NCI-H345 treated with DMSO at 0.1 percent for 48 hours (cell line): ENCODE measurements at regions not wholly inside any gene's neighbourhood (a gene's known extent, or its start where the extent isn't known, plus 50 kb on each side); places are given as distances from the start of the nearest gene placed in this dataset.

Source experiments
- DNase-seq: peaks from one replicate; lab custom pipeline; 2025; ENCODE audit not compliant: unreplicated experiment; lab: John Stamatoyannopoulos, UW

DNA sequence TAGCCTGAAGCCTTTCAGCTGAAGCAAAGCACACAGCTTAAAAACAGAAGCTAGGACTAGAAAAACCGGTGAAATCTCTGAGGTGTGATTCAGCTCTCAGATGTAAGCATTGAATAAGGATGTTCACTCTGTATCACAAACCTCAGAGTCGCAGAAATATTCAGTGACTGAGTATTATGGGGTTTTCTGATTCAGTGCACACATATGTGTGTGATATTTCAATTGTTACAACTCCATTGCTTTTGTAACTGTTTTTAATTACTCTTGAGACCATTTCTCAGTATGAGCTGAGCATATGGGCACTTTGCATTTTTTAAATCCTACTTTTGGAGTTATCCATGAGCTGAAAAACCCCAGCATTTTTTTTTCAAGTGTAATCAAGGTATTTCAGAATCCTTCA lies 868.8 kb downstream of the NTRK3 start:
- no peak for DNase-seq

DNA sequence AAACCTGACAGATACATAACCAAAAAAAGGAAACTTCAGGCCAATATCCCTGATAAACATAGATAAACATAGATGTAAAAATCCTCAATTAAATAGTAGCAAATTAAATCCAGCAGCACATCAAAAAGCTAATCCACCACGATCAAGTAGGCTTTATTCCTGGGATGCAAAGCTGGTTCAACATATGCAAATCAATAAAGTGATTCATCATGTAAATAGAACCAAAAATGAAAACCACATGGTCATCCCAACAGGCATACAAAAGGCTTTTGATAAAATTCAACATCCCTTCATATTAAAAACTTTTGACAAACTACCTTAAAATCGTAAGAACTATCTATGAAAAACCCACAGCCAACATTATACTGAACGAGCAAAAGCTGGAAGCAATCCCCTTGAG lies 882.2 kb downstream of the NTRK3 start:
- no peak for DNase-seq

DNA sequence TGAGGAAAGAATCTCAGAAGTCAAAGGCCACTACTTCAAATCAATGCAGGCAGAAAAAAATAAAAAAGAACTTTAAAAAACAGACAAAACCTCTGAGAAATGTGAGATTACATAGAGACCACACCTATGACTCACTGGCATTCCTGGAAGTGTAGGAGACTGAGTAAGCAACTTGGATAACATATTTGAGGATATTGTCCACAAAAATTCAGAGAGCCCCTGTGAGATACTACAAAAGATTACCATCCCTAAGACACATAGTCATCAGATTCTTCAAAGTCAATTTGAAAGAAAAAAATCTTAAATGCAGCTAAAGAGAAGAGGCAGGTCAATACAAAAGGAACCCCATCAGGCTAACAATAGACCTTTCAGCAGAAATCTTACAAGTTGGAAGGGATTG lies 887.3 kb downstream of the NTRK3 start:
- DNase-seq = no peak

DNA sequence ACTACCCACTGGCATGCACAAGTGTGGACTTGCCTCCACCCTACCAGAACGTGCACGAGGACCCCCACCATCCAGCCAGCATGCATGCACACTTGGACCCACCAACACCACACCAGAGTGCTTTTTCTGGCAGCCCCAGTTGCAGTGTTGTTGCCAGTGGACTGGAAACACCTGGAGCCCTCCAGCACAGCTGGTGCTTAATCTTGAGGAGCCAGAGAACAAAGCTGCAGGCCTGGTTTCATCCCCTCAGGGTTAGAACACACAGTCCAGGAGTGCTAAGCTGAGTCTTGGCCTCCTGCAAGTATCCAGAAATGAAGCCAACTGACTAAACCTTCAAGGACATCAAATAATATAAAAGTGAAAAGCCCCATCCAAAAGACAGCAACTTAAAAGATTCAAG lies 888.0 kb downstream of the NTRK3 start:
- no peak for DNase-seq

- DNase-seq = no peak
Observed at GRCh38 chr15:87365186-87365585, 891.4 kb downstream of the NTRK3 start.

GRCh38 chr15:87362531-87362930 lies 894.0 kb downstream of the NTRK3 start:
- no peak for DNase-seq

DNA sequence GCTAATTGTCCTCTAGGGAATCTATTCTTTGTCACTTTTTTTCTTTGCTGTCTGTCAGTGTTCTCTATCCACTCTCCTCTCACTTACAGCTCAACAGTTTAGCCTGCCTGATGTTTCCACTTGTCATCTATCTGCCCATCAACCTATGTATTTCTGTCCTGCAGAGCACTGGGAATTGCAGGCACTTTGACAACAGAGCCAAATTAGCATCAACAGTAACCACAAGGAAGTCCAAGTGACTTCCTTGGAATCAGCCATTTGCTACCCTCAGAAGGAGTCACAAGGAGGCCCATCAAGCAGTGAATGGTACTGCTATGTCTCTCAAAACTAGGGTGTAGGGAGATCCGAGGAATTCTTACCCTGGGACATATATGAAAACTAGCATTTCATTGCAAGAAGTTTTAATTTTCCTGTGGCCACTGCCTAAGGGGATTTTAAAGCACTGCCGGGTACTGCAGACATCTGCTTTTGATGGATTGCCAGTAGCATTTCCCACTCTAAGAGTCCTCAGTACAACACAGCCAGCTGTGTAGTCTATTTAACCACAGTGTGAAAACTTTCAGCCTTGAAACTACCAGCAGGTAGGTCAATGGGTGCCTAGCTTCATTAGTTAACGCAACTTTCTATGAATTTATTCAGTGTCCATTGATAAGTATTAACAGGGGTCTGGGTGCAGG lies 898.8 kb downstream of the NTRK3 start:
- DNase-seq = no peak

DNA sequence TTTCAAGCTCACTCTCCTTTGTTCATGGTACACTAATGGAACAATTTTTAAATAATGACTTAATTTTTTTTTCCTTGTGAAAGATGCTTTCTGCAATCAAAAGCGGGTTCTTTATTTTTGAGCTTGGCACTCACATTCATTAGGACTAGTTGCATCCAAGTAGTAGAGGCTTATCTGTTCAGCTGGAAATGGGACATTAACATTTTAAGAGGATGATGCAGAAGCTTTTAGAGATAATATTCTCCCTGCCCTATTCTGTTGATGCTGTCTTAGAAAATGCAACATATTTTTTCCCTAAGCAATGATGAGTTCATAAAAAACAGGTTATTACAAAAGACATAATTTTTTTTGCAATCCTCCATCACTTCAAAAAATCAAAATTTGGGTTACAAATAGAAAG lies 900.6 kb downstream of the NTRK3 start:
- DNase-seq = no peak

DNA sequence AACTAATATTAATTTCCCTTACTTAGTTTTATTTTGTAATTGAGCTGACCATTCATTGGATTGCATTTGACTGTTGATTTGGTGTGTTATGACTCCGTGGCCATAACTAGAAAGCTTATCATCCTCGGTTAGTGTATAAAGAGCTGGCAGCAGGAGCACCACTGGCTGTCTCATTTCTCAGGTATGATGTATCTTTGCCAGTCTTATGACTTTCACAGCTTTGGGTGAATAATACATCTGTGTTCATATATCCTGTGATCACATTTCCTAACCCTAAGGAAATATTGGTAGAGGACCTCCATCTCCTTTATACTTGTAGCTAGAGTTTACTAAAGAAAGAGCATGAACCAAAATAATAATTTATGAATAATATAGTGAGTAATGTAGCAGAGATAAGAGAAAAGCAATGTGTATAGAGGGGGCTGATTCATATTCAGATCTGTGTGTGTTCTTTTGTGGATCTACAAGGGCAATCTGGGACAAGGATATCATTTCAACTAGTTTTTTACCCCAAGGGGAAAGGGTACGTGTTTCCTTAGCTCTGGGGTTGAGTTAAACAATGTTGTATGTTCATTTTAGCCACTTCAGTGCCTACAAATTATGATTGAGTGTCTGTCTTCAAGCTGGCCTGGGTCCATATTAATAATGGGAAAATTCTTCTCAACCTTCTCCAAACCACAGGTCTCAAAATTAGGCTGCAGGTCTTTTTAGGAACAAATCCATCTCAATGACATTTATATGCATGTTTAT lies 901.7 kb downstream of the NTRK3 start:
- no peak for DNase-seq

DNA sequence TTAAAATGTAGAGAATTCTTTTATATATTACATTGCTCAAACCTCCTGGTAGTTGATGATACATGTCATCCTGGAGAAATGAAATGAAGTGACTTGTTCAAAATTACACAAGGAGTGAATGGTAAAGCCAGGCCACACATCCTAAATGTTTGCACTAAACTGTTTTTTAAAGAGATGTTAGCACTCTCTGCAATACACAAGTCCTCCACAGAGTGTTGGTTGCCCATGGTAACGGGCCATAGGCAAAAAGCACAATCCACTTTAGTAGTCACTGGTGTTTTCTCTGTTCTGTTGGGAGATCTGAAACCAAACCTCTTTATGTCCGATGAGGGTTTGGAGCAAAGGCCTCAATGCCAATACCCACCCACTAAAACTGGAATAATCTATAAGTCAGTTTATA lies 907.4 kb downstream of the NTRK3 start:
- no peak for DNase-seq

DNA sequence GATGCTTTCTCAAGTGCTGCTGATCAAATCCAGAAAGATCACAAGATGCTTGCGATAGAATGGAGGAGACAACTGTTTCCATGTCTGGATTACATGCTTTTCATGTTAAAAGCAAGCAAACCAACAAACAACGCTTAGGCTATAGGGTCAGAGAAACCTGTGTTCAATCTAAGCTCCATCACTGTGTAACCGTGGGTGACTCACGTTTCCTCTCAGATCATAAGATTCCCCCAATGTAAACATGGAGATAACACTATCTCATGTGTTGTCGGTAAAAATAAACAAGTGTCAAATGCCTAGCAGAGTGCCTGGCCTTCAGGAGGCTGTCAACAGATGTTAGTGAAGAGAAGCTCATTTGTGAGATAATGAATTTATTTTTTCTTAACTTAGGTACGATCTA lies 907.8 kb downstream of the NTRK3 start:
- no peak for DNase-seq

- no peak for DNase-seq
Observed at GRCh38 chr15:87347806-87348515, 908.6 kb downstream of the NTRK3 start.

GRCh38 chr15:87345961-87346360 lies 910.6 kb downstream of the NTRK3 start:
- no peak for DNase-seq

- no peak for DNase-seq
Observed at GRCh38 chr15:87343966-87344365, 912.6 kb downstream of the NTRK3 start.

DNA sequence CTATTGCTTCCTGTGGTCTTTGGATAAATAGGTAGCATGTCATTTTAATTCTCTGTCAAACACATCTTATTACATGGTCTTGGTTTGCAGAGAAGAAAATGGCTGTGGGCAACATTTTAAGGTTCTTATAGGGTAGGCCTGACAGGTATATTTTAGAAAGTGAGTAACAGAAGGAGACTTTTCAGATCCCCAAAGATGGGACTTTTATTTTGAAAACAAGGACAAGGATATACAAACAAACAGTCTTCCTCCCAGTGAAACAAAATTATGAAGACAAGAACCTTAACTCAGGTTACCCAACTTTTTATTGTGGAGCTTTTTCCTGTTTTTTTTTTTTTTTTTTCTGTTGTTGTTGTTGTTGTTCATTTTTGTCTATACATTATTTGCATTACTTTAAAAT lies 916.2 kb downstream of the NTRK3 start:
- DNase-seq = no peak

- DNase-seq = no peak
Observed at GRCh38 chr15:87326269-87326668, 930.3 kb downstream of the NTRK3 start.

- no peak for DNase-seq
Observed at GRCh38 chr15:87322870-87323269, 933.7 kb downstream of the NTRK3 start.

DNA sequence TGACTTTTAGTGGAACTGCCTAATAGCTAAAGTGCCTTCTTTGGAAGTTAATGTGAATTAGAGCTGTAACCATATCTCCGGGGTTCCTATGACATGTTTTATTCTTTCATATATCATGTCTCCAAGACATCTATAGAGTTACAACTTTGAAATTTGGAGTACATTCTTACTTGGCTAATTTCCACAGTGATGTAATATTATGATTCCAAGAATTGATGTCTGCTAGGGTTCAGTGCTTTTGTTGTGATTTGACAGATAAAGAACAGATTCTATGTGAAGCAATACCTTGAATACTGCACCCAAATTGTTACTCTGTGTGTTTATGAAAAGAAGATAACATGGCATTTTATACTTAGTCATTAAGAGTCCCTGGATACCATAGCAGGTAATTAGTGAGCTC lies 934.3 kb downstream of the NTRK3 start:
- DNase-seq = no peak

GRCh38 chr15:87317900-87318299 lies 938.6 kb downstream of the NTRK3 start:
- no peak for DNase-seq

DNA sequence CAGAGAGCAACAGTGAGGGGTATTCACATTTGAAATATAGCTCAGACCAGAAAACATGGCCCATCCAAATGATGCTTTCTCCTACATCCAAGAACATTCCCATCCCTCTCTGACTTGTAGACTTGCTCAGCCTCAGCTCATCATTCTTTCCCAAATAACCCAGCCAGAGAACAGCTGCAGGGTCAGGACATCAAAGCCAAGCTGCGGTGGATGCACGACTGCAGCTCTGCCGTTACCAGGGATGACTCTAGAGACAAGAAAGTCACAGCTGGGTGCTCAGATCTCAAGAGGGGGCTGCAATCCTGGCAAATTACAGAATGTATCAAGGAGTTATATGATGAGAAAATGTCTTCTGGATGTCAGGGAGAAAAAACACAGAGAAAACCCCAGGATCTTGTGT lies 944.3 kb downstream of the NTRK3 start:
- no peak for DNase-seq

DNA sequence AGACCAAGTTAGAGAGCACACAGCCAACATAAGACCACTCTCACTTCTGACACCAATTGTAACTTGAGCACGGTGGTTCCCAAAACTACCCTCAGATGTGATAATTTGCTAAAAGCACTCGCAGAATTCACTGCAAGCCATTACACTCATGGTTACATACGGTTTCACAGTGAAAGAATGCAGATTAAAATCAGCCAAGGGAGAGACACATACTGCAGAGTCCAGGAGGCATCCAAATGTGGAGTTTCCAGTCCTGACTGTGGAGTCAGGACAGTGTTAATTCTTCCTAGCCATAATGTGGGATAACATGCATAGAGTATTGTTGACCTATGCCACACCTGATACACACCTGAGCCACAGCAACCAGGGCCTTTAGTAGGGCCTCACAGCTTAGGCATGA lies 956.4 kb downstream of the NTRK3 start:
- no peak for DNase-seq

DNA sequence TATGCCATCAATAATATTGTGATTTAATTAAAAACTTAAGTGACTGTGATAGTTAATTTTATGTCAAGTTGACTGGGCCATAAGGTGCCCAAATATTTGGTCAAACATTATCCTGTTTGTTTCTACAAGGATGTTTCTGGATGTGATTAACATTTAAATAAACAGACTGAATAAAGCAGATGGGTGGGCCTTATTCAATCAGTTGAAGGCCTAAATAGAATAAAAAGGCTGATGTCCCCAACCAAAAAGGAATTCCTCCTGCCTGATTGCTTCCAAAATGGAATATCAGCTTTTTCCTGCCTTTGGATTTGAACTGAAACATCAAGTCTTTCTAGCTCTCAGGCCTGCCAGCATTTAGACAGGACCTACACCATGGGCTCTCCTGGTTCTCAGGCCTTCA lies 961.7 kb downstream of the NTRK3 start:
- DNase-seq = no peak
